ENCODE measurements at regions not wholly inside any gene's neighbourhood (a gene's known extent, or its start where the extent isn't known, plus 50 kb on each side); places are given as distances from the start of the nearest gene placed in this dataset.

DNA sequence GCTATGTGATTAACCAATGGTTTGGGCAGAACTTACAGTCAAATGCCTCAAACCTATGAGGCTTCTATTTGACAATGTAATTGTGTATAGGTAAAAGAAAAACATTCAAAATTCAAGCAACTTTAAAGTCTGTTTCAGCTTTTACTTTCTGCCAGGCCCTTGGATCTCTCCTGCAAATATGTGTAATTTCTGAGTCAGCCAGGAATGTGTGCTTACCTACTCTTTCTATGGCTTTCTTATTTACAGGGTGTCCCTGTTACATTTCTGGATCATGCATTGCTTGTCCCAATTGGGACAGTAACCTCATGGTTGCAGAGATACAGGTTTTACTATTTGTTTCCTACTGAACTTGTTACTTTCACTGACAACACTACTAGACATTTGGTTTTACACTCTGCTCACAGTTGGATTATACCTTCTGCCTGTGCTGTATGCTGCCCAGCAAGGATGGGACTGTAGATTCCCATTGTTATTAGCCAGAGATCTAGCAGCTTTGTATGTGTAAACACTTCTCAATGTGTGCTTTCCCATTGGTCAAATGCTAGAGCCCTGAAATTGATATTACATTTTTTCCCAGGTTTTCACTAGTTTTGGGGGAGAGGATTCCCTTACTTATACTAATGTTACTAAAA is 355.3 kb downstream of the ARL4A start:
- no peak overlapping the region for H3K4me3 ChIP-seq (ENCODE audit: low read depth, low read length)
- TF ChIP-seq, protein P1, sequence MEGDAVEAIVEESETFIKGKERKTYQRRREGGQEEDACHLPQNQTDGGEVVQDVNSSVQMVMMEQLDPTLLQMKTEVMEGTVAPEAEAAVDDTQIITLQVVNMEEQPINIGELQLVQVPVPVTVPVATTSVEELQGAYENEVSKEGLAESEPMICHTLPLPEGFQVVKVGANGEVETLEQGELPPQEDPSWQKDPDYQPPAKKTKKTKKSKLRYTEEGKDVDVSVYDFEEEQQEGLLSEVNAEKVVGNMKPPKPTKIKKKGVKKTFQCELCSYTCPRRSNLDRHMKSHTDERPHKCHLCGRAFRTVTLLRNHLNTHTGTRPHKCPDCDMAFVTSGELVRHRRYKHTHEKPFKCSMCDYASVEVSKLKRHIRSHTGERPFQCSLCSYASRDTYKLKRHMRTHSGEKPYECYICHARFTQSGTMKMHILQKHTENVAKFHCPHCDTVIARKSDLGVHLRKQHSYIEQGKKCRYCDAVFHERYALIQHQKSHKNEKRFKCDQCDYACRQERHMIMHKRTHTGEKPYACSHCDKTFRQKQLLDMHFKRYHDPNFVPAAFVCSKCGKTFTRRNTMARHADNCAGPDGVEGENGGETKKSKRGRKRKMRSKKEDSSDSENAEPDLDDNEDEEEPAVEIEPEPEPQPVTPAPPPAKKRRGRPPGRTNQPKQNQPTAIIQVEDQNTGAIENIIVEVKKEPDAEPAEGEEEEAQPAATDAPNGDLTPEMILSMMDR (IDR thresholded peaks at IDR 0.05; ENCODE audit: insufficient read depth, low read length): no peak
- peak; percentile 41 for DNase-seq (ENCODE audit: low read depth)

DNA sequence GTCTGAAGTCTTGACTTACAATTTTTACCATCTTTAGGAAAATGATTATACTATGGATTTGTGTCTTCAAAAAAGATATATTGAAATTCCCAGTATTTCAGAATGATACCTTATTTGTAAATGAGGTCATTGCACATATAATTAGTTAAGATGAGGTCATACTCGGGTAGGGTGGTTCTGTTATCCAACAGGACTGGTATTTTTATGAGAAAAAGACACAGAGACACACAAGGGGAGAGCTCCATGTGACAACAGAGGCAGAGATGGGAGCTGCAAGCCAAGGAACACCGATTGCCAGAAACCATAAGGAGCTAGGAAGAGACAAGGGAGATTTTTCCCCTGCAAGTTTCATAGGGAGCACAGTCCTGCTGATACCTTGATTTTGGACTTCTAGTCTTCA is 356.9 kb downstream of the ARL4A start:
- TF ChIP-seq, protein P1 (IDR thresholded peaks at IDR 0.05; ENCODE audit: insufficient read depth, low read length): no peak
- no peak for DNase-seq (ENCODE audit: low read depth)

DNA sequence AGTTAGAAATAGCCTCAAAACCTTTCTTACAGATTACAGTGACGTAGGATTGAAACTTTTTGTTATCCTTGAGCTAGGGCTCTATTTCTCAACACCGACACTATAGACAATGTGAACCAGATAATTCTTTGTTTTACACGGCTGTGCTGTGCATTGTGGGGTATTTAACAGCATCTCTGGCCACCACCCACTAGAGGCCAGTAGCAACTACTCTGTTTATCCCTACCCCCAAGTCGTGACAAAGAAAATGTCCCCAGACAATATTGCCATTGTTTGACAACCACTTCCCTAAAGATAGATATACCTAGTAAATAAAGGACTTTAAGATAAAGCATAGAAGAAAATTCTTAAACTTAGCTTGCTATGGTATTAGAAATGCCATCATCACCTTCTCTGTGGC is 359.6 kb downstream of the ARL4A start:
- TF ChIP-seq, protein P1 (IDR thresholded peaks at IDR 0.05; ENCODE audit: insufficient read depth, low read length): no peak
- H3K4me3 ChIP-seq (ENCODE audit: low read depth, low read length): no peak overlapping the region
- no peak for DNase-seq (ENCODE audit: low read depth)

More for the DNA sequence above, 356.9 kb downstream of the ARL4A start:
- no peak overlapping the region for H3K4me3 ChIP-seq (ENCODE audit: low read depth, low read length)

DNA sequence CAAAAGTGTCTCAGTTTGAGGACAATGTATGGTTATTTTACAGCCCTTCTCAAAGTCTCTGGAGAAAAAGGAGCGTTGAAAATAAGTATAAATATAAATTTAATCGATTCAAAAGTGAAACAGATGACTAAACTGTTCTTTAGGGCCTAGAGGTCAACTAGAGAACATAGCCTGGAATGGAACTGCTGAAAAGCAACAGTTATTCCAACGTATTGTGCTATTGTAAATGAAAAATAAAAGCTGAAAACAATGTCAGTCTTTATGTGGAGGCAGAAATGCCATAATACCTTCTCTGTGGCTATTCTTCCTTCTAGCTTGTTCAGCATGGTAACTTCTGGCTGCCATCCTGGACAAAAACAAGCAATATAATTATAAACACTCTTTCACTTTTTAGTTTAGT is 362.5 kb downstream of the ARL4A start:
- TF ChIP-seq, protein P1 (IDR thresholded peaks at IDR 0.05; ENCODE audit: insufficient read depth, low read length): no peak
- no peak for DNase-seq (ENCODE audit: low read depth)
- H3K4me3 ChIP-seq (ENCODE audit: low read depth, low read length): no peak overlapping the region

DNA sequence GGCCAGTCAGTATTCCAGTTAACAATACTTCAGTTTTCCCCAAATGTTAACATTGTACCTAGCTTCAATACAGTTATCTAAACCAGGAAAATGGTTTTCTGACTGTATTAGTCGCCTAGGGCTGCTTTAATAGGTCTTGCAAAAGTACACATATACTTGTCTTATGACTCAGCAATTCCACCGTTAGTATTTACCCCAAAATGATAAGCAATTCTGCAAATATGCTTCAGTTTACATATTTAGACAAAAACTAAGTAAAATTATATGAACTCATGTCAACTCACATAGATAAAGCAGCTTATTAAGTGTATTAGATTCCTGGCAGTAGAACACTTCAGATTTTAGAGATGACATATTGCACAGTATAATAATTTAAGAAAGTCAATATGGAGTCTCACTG is 363.3 kb downstream of the ARL4A start:
- TF ChIP-seq, protein P1 (IDR thresholded peaks at IDR 0.05; ENCODE audit: insufficient read depth, low read length): no peak
- H3K4me3 ChIP-seq (ENCODE audit: low read depth, low read length): no peak overlapping the region
- peak; percentile 89 for DNase-seq (ENCODE audit: low read depth)

DNA sequence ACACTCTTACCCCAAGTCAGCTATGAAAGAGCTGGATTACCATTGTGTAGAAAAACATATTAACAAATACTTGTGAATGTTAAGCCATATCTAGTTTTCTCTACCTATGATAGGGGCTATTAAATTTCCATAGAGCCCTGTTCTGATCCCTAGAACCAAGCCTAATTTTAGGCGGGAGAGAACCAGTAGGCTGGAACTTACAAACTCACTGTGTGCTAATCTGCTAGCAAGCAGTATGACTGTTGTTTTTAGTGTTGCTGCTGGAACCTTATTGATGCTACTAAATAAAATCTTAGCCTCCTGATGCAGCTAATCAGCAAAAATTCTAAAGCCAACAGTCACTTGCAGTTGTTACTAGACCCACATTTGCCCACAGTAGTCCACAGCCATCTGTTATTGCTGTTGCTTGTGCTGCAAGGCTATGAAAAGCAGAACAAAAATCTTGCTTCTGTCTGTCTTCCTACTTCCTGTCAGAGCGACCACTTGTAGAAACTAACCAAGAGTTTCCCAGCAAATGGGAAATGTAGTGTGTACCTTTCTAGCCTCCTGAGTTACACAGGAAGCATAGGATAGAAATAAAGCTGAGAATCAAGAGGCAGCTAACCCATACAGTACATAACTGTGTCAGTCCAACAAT is 368.4 kb downstream of the ARL4A start:
- no peak for DNase-seq (ENCODE audit: low read depth)
- H3K4me3 ChIP-seq (ENCODE audit: low read depth, low read length): no peak overlapping the region
- TF ChIP-seq, protein P1 (IDR thresholded peaks at IDR 0.05; ENCODE audit: insufficient read depth, low read length): no peak
